ENCODE measurements at regions not wholly inside any gene's neighbourhood (a gene's known extent, or its start where the extent isn't known, plus 50 kb on each side); places are given as distances from the start of the nearest gene placed in this dataset.
"Not testable (repeated sequence)": the region's sequence is repeated elsewhere in the genome, so short reads cannot be mapped to it uniquely, and the experiment has no call there.

DNA sequence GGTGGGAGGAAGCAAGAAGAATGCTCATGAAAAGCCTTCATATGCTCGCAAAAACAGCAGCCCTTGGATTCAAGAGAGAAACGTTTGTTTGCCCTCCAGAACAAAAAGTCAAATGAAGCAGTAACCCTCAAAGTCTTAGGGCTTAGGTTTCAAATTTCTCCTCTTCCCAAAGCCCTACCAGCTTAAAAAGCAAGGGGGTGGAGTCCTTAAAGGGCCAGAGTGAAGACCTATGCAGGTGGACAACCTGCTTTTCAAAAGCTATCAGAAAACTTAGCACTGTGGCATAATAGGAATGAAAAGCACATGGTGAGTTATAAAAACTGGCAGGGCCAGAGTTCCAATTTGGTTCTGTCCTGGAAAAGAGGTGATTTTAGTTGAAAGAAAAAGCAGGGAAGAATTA lies 253.3 kb downstream of the NAP1L3 start:
- DNase-seq (no peak), ATAC-seq (ENCODE audit: low read depth in 2 of 2) (no peak)
- peaks cover 0 to 4% (median 0%) of the 10 kb centered on the region in 7 donors for H3K9me3 Mint-ChIP-seq
- Histone ChIP-seq H3K4me3 (ENCODE audit: low read depth, low read length) (no peak overlapping the region), H3K36me3 (ENCODE audit: control insufficient read depth, insufficient read depth, low read length) (no peaks in the 10 kb centered on the region), H3K9me3 (ENCODE audit: control insufficient read depth in 2 of 2, low read length in 2 of 2) (no peaks in the 10 kb centered on the region), H3K27me3 (ENCODE audit: control insufficient read depth, insufficient read depth, low read length) (no peaks in the 10 kb centered on the region), H3K4me1 (ENCODE audit: control insufficient read depth, insufficient read depth, low read length, poor library complexity, severe bottlenecking) (no peaks in the 10 kb centered on the region), H3K27ac (ENCODE audit: insufficient read depth, low read length, poor library complexity, severe bottlenecking) (no peak overlapping the region)
- H3K27ac Mint-ChIP-seq: no peak overlapping the region
- no peak overlapping the region for H3K4me3 Mint-ChIP-seq
- H3K27me3 Mint-ChIP-seq: no peaks in the 10 kb centered on the region
- no peaks in the 10 kb centered on the region for H3K4me1 Mint-ChIP-seq
- H3K36me3 Mint-ChIP-seq: no peaks in the 10 kb centered on the region

DNA sequence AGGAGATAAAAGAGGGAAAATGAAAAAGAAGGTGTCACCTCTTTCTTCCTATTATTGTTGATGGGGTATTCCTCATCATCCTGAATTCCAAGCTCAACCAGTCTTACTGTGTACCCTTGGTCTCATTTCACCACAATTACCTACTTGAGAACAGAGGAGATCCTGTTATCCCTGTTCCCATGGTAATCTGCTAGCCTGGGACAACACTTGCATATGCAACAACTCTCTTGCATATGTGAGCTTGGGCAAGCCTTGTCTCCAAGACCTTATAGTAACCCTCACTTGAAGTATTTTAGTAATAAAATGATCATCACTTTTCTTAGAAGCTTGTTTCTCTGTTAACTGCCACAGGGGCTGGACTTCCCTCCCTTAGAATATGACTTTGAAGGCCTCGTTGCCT lies 253.7 kb downstream of the NAP1L3 start:
- Mint-ChIP-seq H3K27ac (no peak overlapping the region), H3K9me3 (peaks cover 0 to 4% (median 0%) of the 10 kb centered on the region in 7 donors)

DNA sequence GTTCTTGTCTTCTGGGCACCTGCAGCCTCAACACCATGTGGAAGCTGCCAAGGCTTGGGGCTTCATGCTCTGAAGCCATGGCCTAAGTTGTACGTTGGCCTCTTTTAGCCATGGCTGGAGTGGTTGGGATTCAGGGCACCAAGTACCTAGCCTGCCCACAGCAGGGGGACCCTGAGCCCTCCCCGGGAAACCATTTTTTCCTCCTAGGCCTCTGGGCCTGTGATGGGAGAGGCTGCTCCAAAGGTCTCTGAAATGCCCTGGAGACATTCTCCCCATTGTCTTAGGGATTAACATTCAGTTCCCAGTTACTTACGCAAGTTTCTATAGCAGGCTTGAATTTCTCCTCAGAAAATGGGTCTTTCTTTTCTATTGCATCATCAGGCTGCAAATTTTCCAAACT lies 269.3 kb downstream of the NAP1L3 start:
- Histone ChIP-seq H3K4me3 (ENCODE audit: low read depth, low read length) (no peak overlapping the region), H3K27ac (ENCODE audit: insufficient read depth, low read length, poor library complexity, severe bottlenecking) (no peak overlapping the region), H3K4me1 (ENCODE audit: control insufficient read depth, insufficient read depth, low read length, poor library complexity, severe bottlenecking) (no peaks in the 10 kb centered on the region), H3K36me3 (ENCODE audit: control insufficient read depth, insufficient read depth, low read length) (no peaks in the 10 kb centered on the region), H3K27me3 (ENCODE audit: control insufficient read depth, insufficient read depth, low read length) (no peaks in the 10 kb centered on the region), H3K9me3 (ENCODE audit: control insufficient read depth in 2 of 2, low read length in 2 of 2) (no peaks in the 10 kb centered on the region)
- H3K27me3 Mint-ChIP-seq: no peaks in the 10 kb centered on the region
- DNase-seq: no peak
- H3K9me3 Mint-ChIP-seq: peaks cover 0 to 7% (median 4%) of the 10 kb centered on the region in 7 donors
- no peak for ATAC-seq (ENCODE audit: low read depth in 2 of 2)
- no peaks in the 10 kb centered on the region for H3K4me1 Mint-ChIP-seq
- no peak overlapping the region for H3K27ac Mint-ChIP-seq
- H3K36me3 Mint-ChIP-seq: no peaks in the 10 kb centered on the region
- H3K4me3 Mint-ChIP-seq: no peak overlapping the region

More for the DNA sequence above, 253.7 kb downstream of the NAP1L3 start:
- no peak overlapping the region for H3K4me3 ChIP-seq (ENCODE audit: low read depth, low read length)
- H3K4me3 Mint-ChIP-seq: no peak overlapping the region
- no peak for ATAC-seq (ENCODE audit: low read depth in 2 of 2)
- H3K27me3 ChIP-seq (ENCODE audit: control insufficient read depth, insufficient read depth, low read length): no peaks in the 10 kb centered on the region
- no peak for DNase-seq
- H3K36me3 ChIP-seq (ENCODE audit: control insufficient read depth, insufficient read depth, low read length): no peaks in the 10 kb centered on the region
- H3K4me1 ChIP-seq (ENCODE audit: control insufficient read depth, insufficient read depth, low read length, poor library complexity, severe bottlenecking): no peaks in the 10 kb centered on the region
- H3K9me3 ChIP-seq (ENCODE audit: control insufficient read depth in 2 of 2, low read length in 2 of 2): no peaks in the 10 kb centered on the region
- no peaks in the 10 kb centered on the region for H3K36me3 Mint-ChIP-seq
- no peak overlapping the region for H3K27ac ChIP-seq (ENCODE audit: insufficient read depth, low read length, poor library complexity, severe bottlenecking)
- H3K27me3 Mint-ChIP-seq: no peaks in the 10 kb centered on the region
- no peaks in the 10 kb centered on the region for H3K4me1 Mint-ChIP-seq

DNA sequence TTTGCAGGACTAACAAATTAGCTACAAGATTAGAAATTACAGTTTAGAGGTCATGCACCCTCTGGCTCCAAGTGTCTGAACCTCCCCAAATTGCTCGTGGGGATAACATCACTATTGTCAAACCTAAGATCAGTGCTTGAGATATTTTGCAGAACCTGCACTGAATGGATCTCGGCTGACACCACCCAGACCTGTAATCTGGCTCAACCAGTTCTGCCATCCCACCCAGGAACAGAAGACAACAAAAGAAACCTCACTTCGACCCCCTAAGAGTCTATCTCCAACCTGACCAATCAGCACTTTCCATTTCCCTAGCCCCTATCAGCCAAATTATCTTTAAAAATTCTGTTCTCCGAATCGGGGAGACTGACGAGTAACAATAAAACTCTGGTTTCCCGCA lies 318.7 kb downstream of the NAP1L3 start:
- H3K27me3 ChIP-seq (ENCODE audit: control insufficient read depth, insufficient read depth, low read length): no peaks in the 10 kb centered on the region
- no peaks in the 10 kb centered on the region for H3K4me1 ChIP-seq (ENCODE audit: control insufficient read depth, insufficient read depth, low read length, poor library complexity, severe bottlenecking)
- no peak for DNase-seq
- Mint-ChIP-seq H3K27ac (peak overlapping the region in 1 of 3 donors; percentile 32), H3K4me3 (no peak overlapping the region), H3K36me3 (no peaks in the 10 kb centered on the region), H3K9me3 (peaks cover 0 to 7% (median 0%) of the 10 kb centered on the region in 7 donors), H3K27me3 (no peaks in the 10 kb centered on the region), H3K4me1 (no peaks in the 10 kb centered on the region)
- H3K9me3 ChIP-seq (ENCODE audit: control insufficient read depth in 2 of 2, low read length in 2 of 2): peaks cover 0 to 3% of the 10 kb centered on the region in 2 experiments
- no peaks in the 10 kb centered on the region for H3K36me3 ChIP-seq (ENCODE audit: control insufficient read depth, insufficient read depth, low read length)
- ATAC-seq (ENCODE audit: low read depth in 2 of 2): no peak
- H3K4me3 ChIP-seq (ENCODE audit: low read depth, low read length): no peak overlapping the region
- no peak overlapping the region for H3K27ac ChIP-seq (ENCODE audit: insufficient read depth, low read length, poor library complexity, severe bottlenecking)

DNA sequence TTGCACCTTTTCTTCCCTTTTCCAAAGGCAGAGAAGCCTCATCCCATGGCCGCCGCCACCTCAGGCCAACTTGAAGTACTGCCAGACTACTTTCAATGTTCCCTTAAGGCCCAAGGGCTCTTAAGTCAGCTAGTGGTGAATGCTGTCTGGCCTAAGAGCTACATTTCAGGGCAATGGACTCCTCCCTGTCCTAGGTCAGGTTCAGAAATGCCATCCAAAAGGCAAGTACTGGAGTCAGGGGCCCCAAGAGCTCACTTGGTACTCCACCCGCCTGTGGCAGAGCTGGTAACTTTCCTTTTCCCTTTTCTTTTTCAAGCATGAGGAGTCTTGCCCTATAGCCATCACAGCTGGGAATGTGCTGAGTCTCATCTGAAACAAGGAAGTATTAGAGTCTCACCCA lies 327.1 kb downstream of the NAP1L3 start:
- ATAC-seq (ENCODE audit: low read depth in 2 of 2): no peak
- Mint-ChIP-seq H3K36me3 (no peaks in the 10 kb centered on the region), H3K9me3 (peaks cover 0 to 5% (median 1%) of the 10 kb centered on the region in 7 donors), H3K4me3 (no peak overlapping the region), H3K27me3 (no peaks in the 10 kb centered on the region), H3K4me1 (no peaks in the 10 kb centered on the region), H3K27ac (no peak overlapping the region)
- H3K27ac ChIP-seq (ENCODE audit: insufficient read depth, low read length, poor library complexity, severe bottlenecking): no peak overlapping the region
- DNase-seq: no peak
- no peaks in the 10 kb centered on the region for H3K27me3 ChIP-seq (ENCODE audit: control insufficient read depth, insufficient read depth, low read length)
- no peak overlapping the region for H3K4me3 ChIP-seq (ENCODE audit: low read depth, low read length)
- no peaks in the 10 kb centered on the region for H3K9me3 ChIP-seq (ENCODE audit: control insufficient read depth in 2 of 2, low read length in 2 of 2)
- no peaks in the 10 kb centered on the region for H3K36me3 ChIP-seq (ENCODE audit: control insufficient read depth, insufficient read depth, low read length)
- no peaks in the 10 kb centered on the region for H3K4me1 ChIP-seq (ENCODE audit: control insufficient read depth, insufficient read depth, low read length, poor library complexity, severe bottlenecking)

DNA sequence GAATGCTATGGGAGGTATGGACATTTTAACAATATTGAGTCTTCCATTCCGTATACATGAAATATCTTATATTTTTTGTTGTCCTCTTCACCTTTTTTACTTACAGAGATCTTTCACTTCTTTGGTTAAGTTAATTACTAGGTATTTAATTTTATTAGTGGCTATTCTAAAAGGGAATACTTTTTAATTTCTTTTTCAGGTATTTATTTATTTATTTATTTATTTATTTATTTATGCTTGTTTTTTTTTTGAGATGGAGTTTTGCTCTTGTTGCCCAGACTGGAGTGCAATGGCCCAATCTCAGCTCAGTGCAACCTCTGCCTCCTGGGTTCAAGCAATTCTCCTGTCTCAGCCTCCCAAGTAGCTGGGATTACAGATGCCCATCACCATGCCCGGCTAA lies 329.1 kb downstream of the NAP1L3 start:
- not testable (repeated sequence) for H3K4me1 Mint-ChIP-seq; H3K36me3 ChIP-seq (ENCODE audit: control insufficient read depth, insufficient read depth, low read length); H3K36me3 Mint-ChIP-seq; H3K9me3 ChIP-seq (ENCODE audit: control insufficient read depth in 2 of 2, low read length in 2 of 2); H3K27me3 Mint-ChIP-seq; H3K4me3 Mint-ChIP-seq; H3K27me3 ChIP-seq (ENCODE audit: control insufficient read depth, insufficient read depth, low read length); H3K27ac ChIP-seq (ENCODE audit: insufficient read depth, low read length, poor library complexity, severe bottlenecking); H3K9me3 Mint-ChIP-seq; H3K4me1 ChIP-seq (ENCODE audit: control insufficient read depth, insufficient read depth, low read length, poor library complexity, severe bottlenecking); ATAC-seq (ENCODE audit: low read depth in 2 of 2); DNase-seq; H3K27ac Mint-ChIP-seq; H3K4me3 ChIP-seq (ENCODE audit: low read depth, low read length)

DNA sequence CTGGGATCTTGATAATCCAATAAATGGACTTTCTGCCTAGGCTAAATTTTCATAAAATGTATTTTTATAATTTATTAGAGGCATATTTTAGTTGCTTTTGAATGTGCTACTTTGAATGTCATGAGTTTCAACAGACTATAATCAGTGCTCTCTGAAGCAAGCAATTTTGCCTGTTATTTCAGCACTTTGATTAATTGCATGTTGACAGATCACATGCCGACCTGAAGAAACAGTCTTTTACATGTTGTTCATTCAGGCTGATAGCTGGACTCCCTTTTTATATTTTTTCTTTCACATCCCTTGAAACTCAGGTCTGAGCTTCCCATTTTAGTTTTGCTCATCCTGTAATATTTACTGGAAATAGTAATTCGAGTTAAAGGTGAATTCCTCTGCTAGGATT lies 341.0 kb downstream of the NAP1L3 start:
- DNase-seq (no peak), ATAC-seq (ENCODE audit: low read depth in 2 of 2) (no peak)
- H3K27me3 ChIP-seq (ENCODE audit: control insufficient read depth, insufficient read depth, low read length): no peaks in the 10 kb centered on the region
- Mint-ChIP-seq H3K4me3 (no peak overlapping the region), H3K9me3 (peaks cover 0 to 4% (median 0%) of the 10 kb centered on the region in 7 donors), H3K4me1 (no peaks in the 10 kb centered on the region), H3K27ac (no peak overlapping the region), H3K36me3 (no peaks in the 10 kb centered on the region), H3K27me3 (no peaks in the 10 kb centered on the region)
- H3K4me1 ChIP-seq (ENCODE audit: control insufficient read depth, insufficient read depth, low read length, poor library complexity, severe bottlenecking): no peaks in the 10 kb centered on the region
- H3K9me3 ChIP-seq (ENCODE audit: control insufficient read depth in 2 of 2, low read length in 2 of 2): no peaks in the 10 kb centered on the region
- H3K4me3 ChIP-seq (ENCODE audit: low read depth, low read length): no peak overlapping the region
- no peak overlapping the region for H3K27ac ChIP-seq (ENCODE audit: insufficient read depth, low read length, poor library complexity, severe bottlenecking)
- H3K36me3 ChIP-seq (ENCODE audit: control insufficient read depth, insufficient read depth, low read length): no peaks in the 10 kb centered on the region

DNA sequence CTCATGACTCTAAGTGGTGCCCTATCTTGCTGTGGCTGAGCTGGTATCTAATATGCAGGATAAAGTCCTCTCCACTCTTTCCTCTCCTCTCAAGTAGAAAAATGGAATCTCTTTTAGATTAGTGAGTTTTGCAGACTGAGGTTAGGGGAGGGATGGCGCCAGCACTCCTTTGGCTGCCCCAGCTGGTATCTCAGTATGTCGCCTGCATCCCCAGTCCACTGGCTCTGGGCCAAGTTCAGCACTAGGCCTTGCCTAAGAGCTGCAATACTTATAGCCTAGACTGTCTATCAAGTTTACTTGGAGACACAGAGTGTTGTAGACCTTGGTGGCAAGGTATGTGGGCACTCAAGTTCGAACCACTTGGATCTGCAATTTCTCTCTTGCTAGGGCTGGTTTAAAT lies 351.3 kb downstream of the NAP1L3 start:
- H3K27me3 ChIP-seq (ENCODE audit: control insufficient read depth, insufficient read depth, low read length): no peaks in the 10 kb centered on the region
- H3K27me3 Mint-ChIP-seq: no peaks in the 10 kb centered on the region
- H3K9me3 ChIP-seq (ENCODE audit: control insufficient read depth in 2 of 2, low read length in 2 of 2): no peaks in the 10 kb centered on the region
- no peaks in the 10 kb centered on the region for H3K36me3 ChIP-seq (ENCODE audit: control insufficient read depth, insufficient read depth, low read length)
- H3K36me3 Mint-ChIP-seq: no peaks in the 10 kb centered on the region
- H3K9me3 Mint-ChIP-seq: peaks cover 0 to 5% (median 0%) of the 10 kb centered on the region in 7 donors
- no peak overlapping the region for H3K27ac Mint-ChIP-seq
- no peak overlapping the region for H3K4me3 ChIP-seq (ENCODE audit: low read depth, low read length)
- H3K27ac ChIP-seq (ENCODE audit: insufficient read depth, low read length, poor library complexity, severe bottlenecking): no peak overlapping the region
- DNase-seq: no peak
- H3K4me1 Mint-ChIP-seq: no peaks in the 10 kb centered on the region
- H3K4me1 ChIP-seq (ENCODE audit: control insufficient read depth, insufficient read depth, low read length, poor library complexity, severe bottlenecking): no peaks in the 10 kb centered on the region
- no peak for ATAC-seq (ENCODE audit: low read depth in 2 of 2)
- H3K4me3 Mint-ChIP-seq: no peak overlapping the region
